WERI-Rb-1 (cell line): ENCODE measurements at regions not wholly inside any gene's neighbourhood (a gene's known extent, or its start where the extent isn't known, plus 50 kb on each side); places are given as distances from the start of the nearest gene placed in this dataset.

ENCODE experiments used
- DNase-seq: peaks from one replicate; pipeline ENCODE4 v3.0.0-alpha.2; 2020
- H3K27ac ChIP-seq: fragments of 250-450 bp; sonication (Bioruptor Pico); 2 replicates; pipeline ENCODE4 v1.5.1; 2020; ENCODE audit warnings: mild to moderate bottlenecking, moderate library complexity
- H3K27me3 ChIP-seq: fragments of 250-450 bp; sonication (Bioruptor Pico); 2 replicates; pipeline ENCODE4 v1.5.1; 2021; ENCODE audit warnings: mild to moderate bottlenecking, low read depth, moderate library complexity; ENCODE audit not compliant: insufficient read depth, severe bottlenecking
- H3K36me3 ChIP-seq: fragments of 250-450 bp; sonication (Bioruptor Pico); 2 replicates; pipeline ENCODE4 v1.5.1; 2020; ENCODE audit warnings: mild to moderate bottlenecking, moderate library complexity
- H3K4me3 ChIP-seq: 2 replicates; pipeline ENCODE4 v1.5.1; 2011; ENCODE audit warnings: low read depth, mild to moderate bottlenecking, control low read depth, low read length
- H3K9me3 ChIP-seq: fragments of 250-450 bp; sonication (Bioruptor Pico); 2 replicates; pipeline ENCODE4 v1.5.1; 2021; ENCODE audit warnings: mild to moderate bottlenecking, moderate library complexity; ENCODE audit not compliant: severe bottlenecking
- TF ChIP-seq, protein P1 (sequence below): IDR thresholded peaks from 2 replicates; pipeline ENCODE4 v1.5.1; 2011; ENCODE audit warnings: low read depth, mild to moderate bottlenecking, control low read depth, inconsistent platforms, low read length

- H3K36me3 ChIP-seq, result no peaks in the 10 kb centered on the region; the same call in 1 of the 2 replicates
- H3K27ac ChIP-seq, result no peak overlapping the region
- TF ChIP-seq, protein P1, sequence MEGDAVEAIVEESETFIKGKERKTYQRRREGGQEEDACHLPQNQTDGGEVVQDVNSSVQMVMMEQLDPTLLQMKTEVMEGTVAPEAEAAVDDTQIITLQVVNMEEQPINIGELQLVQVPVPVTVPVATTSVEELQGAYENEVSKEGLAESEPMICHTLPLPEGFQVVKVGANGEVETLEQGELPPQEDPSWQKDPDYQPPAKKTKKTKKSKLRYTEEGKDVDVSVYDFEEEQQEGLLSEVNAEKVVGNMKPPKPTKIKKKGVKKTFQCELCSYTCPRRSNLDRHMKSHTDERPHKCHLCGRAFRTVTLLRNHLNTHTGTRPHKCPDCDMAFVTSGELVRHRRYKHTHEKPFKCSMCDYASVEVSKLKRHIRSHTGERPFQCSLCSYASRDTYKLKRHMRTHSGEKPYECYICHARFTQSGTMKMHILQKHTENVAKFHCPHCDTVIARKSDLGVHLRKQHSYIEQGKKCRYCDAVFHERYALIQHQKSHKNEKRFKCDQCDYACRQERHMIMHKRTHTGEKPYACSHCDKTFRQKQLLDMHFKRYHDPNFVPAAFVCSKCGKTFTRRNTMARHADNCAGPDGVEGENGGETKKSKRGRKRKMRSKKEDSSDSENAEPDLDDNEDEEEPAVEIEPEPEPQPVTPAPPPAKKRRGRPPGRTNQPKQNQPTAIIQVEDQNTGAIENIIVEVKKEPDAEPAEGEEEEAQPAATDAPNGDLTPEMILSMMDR, result no peak
Measured at GRCh38 chr10:94260455-94260854, 102.3 kb downstream of the NOC3L start.

DNA sequence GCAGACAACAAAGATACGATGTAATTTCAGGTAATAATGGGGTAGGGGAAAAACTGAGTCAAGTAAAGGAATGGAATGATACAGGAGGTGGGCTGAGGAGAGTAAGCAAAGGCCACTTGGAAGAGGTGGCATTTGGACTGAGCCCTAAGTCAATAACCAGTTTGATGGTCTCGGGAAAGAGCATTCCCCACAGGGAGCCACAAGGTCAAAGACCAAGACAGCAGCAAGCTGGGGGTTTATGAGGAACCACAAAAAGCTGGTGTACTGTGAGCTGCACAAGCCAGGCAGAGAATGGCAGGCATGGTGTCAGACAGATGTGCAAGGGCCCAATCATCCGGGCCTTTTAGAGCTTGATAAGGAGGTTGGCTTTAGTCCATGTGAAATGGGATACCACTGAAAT is 98.7 kb downstream of the NOC3L start:
- Histone ChIP-seq H3K9me3 (no peaks in the 10 kb centered on the region), H3K27ac (no peak overlapping the region), H3K4me3 (no peak overlapping the region), H3K27me3 (no peaks in the 10 kb centered on the region), H3K36me3 (no peaks in the 10 kb centered on the region; the same call in 1 of the 2 replicates)
- TF ChIP-seq, protein P1, result no peak
- no peak for DNase-seq

More at GRCh38 chr10:94260455-94260854, 102.3 kb downstream of the NOC3L start:
- Histone ChIP-seq H3K9me3 (no peaks in the 10 kb centered on the region), H3K4me3 (no peak overlapping the region), H3K27me3 (no peaks in the 10 kb centered on the region)
- no peak for DNase-seq

- no peak for DNase-seq
- TF ChIP-seq, protein P1, result no peak
- no peak overlapping the region for H3K4me3 ChIP-seq
- no peaks in the 10 kb centered on the region for H3K9me3 ChIP-seq
- H3K27me3 ChIP-seq, result no peaks in the 10 kb centered on the region
- H3K36me3 ChIP-seq, result no peaks in the 10 kb centered on the region
- H3K27ac ChIP-seq, result no peak overlapping the region
Measured at GRCh38 chr10:94266091-94266490, 96.6 kb downstream of the NOC3L start.

- H3K9me3 ChIP-seq, result peaks cover 9% of the 10 kb centered on the region
- no peak overlapping the region for H3K4me3 ChIP-seq
- DNase-seq, result no peak
- TF ChIP-seq, protein P1, result no peak
- H3K27ac ChIP-seq, result no peak overlapping the region
- no peaks in the 10 kb centered on the region; the same call in 1 of the 2 replicates for H3K36me3 ChIP-seq
- H3K27me3 ChIP-seq, result no peaks in the 10 kb centered on the region
Measured at GRCh38 chr10:94268652-94269051, 94.1 kb downstream of the NOC3L start.

DNA sequence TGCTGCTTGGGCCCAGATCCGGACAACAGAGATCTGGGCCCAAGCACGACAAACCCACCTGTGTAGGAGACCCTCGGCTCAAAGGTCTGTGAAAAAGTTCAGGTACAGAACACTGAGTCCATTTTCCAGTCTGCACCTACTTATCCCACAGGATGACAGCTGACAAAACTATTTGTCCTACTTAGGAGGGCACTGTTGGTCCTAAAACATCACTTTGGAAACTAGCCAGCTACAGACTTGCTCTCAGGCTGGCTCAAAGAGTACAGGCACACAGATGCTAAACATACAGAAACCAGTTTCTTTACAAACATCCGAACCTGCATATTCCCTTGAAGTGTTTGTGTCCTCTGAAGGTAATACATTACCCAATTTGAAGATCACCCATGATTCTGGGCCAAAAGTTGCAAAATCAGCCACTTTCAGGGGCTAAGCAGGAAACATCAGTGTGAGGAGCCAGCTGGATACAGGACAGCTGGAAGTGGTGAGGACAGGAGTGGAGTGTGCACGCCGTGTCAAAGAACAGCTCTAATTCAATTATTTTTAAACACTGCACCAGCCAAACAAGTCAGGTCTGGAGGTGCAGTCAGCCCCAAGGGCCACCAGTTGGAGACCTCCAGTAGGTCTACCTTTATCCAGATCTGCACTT is 88.5 kb downstream of the NOC3L start:
- H3K9me3 ChIP-seq, result peaks cover 9% of the 10 kb centered on the region
- no peak overlapping the region for H3K27ac ChIP-seq
- no peak overlapping the region for H3K4me3 ChIP-seq
- DNase-seq, result no peak
- no peaks in the 10 kb centered on the region; the same call in 1 of the 2 replicates for H3K36me3 ChIP-seq
- TF ChIP-seq, protein P1, result no peak
- no peaks in the 10 kb centered on the region for H3K27me3 ChIP-seq

- H3K36me3 ChIP-seq, result no peaks in the 10 kb centered on the region; the same call in 1 of the 2 replicates
- peaks cover 9% of the 10 kb centered on the region for H3K9me3 ChIP-seq
- H3K4me3 ChIP-seq, result no peak overlapping the region
- DNase-seq, result no peak
- TF ChIP-seq, protein P1, result no peak
- H3K27me3 ChIP-seq, result no peaks in the 10 kb centered on the region
- H3K27ac ChIP-seq, result no peak overlapping the region
Measured at GRCh38 chr10:94276140-94276539, 86.6 kb downstream of the NOC3L start.
